ENCODE measurements at regions not wholly inside any gene's neighbourhood (a gene's known extent, or its start where the extent isn't known, plus 50 kb on each side); places are given as distances from the start of the nearest gene placed in this dataset.
"Not testable (repeated sequence)": the region's sequence is repeated elsewhere in the genome, so short reads cannot be mapped to it uniquely, and the experiment has no call there.

GRCh38 chr15:92848852-92849598, 51.1 kb upstream of the CHD2 start:
- POLR2A ChIA-PET, result no interaction called here
- CTCF ChIA-PET, result interaction anchor here (0.7 kb wide), 1 partner anchor 14 kb away, joined by 3 read pairs; no protein-coding TSS in a partner anchor
- no peak for DNase-seq (ENCODE audit: extremely low spot score)
- TF ChIP-seq NFRKB (IDR thresholded peaks at IDR 0.05) (no peak), SUZ12 (IDR thresholded peaks at IDR 0.05) (no peak), LEF1 (IDR thresholded peaks at IDR 0.05; ENCODE audit: borderline replicate concordance) (no peak), ELF4 (IDR thresholded peaks at IDR 0.05) (no peak), FOXA1 (IDR thresholded peaks at IDR 0.05) (no peak), ARNT (IDR thresholded peaks at IDR 0.05) (no peak), FOXK2 (IDR thresholded peaks at IDR 0.05) (no peak), FOXM1 (IDR thresholded peaks at IDR 0.05; ENCODE audit: borderline replicate concordance) (no peak), ZNF384 (IDR thresholded peaks at IDR 0.05) (no peak), TARDBP (IDR thresholded peaks at IDR 0.05) (no peak), L3MBTL2 (conservative IDR thresholded peaks at IDR 0.05) (no peak), SP1 (IDR thresholded peaks at IDR 0.05) (no peak)

- CTCF ChIA-PET, result interaction anchor here (1.1 kb wide), 1 partner anchor 32 kb away, joined by 3 read pairs; no protein-coding TSS in a partner anchor
- POLR2A ChIA-PET, result interaction anchor here (1.1 kb wide), 1 partner anchor 13 kb away, joined by 3 read pairs; no protein-coding TSS in a partner anchor
Observed at GRCh38 chr15:92850218-92850617, 49.9 kb upstream of the CHD2 start.

More at GRCh38 chr15:92850218-92850617, 49.9 kb upstream of the CHD2 start:
- not testable (repeated sequence) for DNase-seq (ENCODE audit: extremely low spot score)
